K562 (cell line): ENCODE measurements at regions not wholly inside any gene's neighbourhood (a gene's known extent, or its start where the extent isn't known, plus 50 kb on each side); places are given as distances from the start of the nearest gene placed in this dataset.
A peak's percentile ranks its signal among the peaks of the same experiment; 100 is the strongest.

Experiments used
- CBX1 ChIP-seq: sonication (generic); IDR thresholded peaks from 2 replicates; pipeline ENCODE4 v1.6.1; 2016; ENCODE audit warnings: antibody characterized with exemption, low read depth, mild to moderate bottlenecking
- CREB3L1 ChIP-seq: fragments of 450-650 bp; IDR thresholded peaks from 2 replicates; pipeline ENCODE4 v1.6.1; 2014; ENCODE audit warnings: low read depth, mild to moderate bottlenecking, moderate library complexity, borderline replicate concordance
- FOXA3 ChIP-seq, 2 experiments: fragments of 450-650 bp in 1 of 2; sonication (generic) in 1 of 2; formaldehyde crosslinking; IDR thresholded peaks in 1 of 2; conservative IDR thresholded peaks in 1 of 2; 2 replicates each; pipeline versions ENCODE4 v1.4.0 to v1.8.0; 2020 to 2022; ENCODE audit warnings: mild to moderate bottlenecking in 2 of 2, missing genetic modification reagents in 1 of 2
- ID3 ChIP-seq, 2 experiments: fragments of 250-450 bp in 1 of 2; fragments of 450-650 bp in 1 of 2; sonication (Bioruptor Pico) in 1 of 2; IDR thresholded peaks; 2 replicates each; pipeline versions ENCODE4 v1.6.1 to v1.8.0; 2016 to 2021; ENCODE audit warnings: mild to moderate bottlenecking in 2 of 2, moderate library complexity in 2 of 2, missing compliant biosample characterization in 1 of 2, missing genetic modification characterization in 1 of 2
- IRF2 ChIP-seq: sonication (generic); formaldehyde crosslinking; IDR thresholded peaks from 2 replicates; pipeline ENCODE4 v1.8.1; 2022; ENCODE audit warnings: mild to moderate bottlenecking, missing genetic modification reagents
- MEIS2 ChIP-seq: fragments of 450-650 bp; IDR thresholded peaks from 2 replicates; pipeline ENCODE4 v1.6.1; 2014; ENCODE audit warnings: mild to moderate bottlenecking; ENCODE audit not compliant: partially characterized antibody
- MNT ChIP-seq, 2 experiments: fragments of 450-650 bp; conservative IDR thresholded peaks; 2 replicates each; pipeline ENCODE4 v1.6.1; 2017; ENCODE audit warnings: mild to moderate bottlenecking in 2 of 2, moderate library complexity in 2 of 2
- MYC ChIP-seq, 2 experiments: fragments of 250-450 bp in 1 of 2; sonication (Bioruptor Pico) in 1 of 2; IDR thresholded peaks; 2 replicates each; pipeline versions ENCODE4 v1.5.1 to v1.6.1; 2012 to 2021; ENCODE audit warnings: low read depth in 2 of 2, borderline replicate concordance in 1 of 2, improper control_type of control experiment in 1 of 2, low read length in 1 of 2, mild to moderate bottlenecking in 1 of 2, moderate library complexity in 1 of 2
- NBN ChIP-seq: fragments of 450-650 bp; IDR thresholded peaks from 2 replicates; pipeline ENCODE4 v1.6.1; 2016; ENCODE audit warnings: low read depth, mild to moderate bottlenecking
- NCOA1 ChIP-seq: fragments of 450-650 bp; IDR thresholded peaks from 2 replicates; pipeline ENCODE4 v1.6.1; 2016; ENCODE audit warnings: low read depth
- NR2C1 ChIP-seq, 2 experiments: fragments of 450-650 bp; IDR thresholded peaks; 2 replicates each; pipeline ENCODE4 v1.6.1; 2017; ENCODE audit warnings: mild to moderate bottlenecking in 2 of 2, antibody characterized with exemption in 1 of 2, inconsistent platforms in 1 of 2, missing compliant biosample characterization in 1 of 2, missing genetic modification characterization in 1 of 2
- NR2C2 ChIP-seq, 2 experiments: fragments of 200-800 bp in 1 of 2; sonication (Bioruptor generic) in 1 of 2; sonication (generic) in 1 of 2; formaldehyde crosslinking in 1 of 2; IDR thresholded peaks; 2 replicates each; pipeline versions ENCODE4 v1.6.1 to v1.8.0; 2016 to 2022; ENCODE audit warnings: mild to moderate bottlenecking in 1 of 2, missing compliant biosample characterization in 1 of 2, missing genetic modification characterization in 1 of 2, missing genetic modification reagents in 1 of 2
- PHF21A ChIP-seq: fragments of 450-650 bp; IDR thresholded peaks from 2 replicates; pipeline ENCODE4 v1.6.1; 2017; ENCODE audit warnings: low read depth, borderline replicate concordance
- RCOR1 ChIP-seq, 2 experiments: IDR thresholded peaks; 2 replicates each; pipeline ENCODE4 v1.6.1; 2012; ENCODE audit warnings: low read depth in 2 of 2, low read length in 2 of 2, borderline replicate concordance in 1 of 2, improper control_type of control experiment in 1 of 2
- STAT5A ChIP-seq: IDR thresholded peaks from 2 replicates; pipeline ENCODE4 v1.6.1; 2012; ENCODE audit warnings: low read length, inconsistent platforms, borderline replicate concordance
- TFE3 ChIP-seq: fragments of 450-650 bp; formaldehyde crosslinking; IDR thresholded peaks from 2 replicates; pipeline ENCODE4 v1.4.0; 2020; ENCODE audit warnings: mild to moderate bottlenecking, mixed read lengths
- ZBTB2 ChIP-seq: fragments of 450-650 bp; IDR thresholded peaks from 2 replicates; pipeline ENCODE4 v1.6.1; 2016; ENCODE audit warnings: antibody characterized with exemption
- ZNF444 ChIP-seq: fragments of 250-450 bp; sonication (Bioruptor Pico); IDR thresholded peaks from 2 replicates; pipeline ENCODE4 v1.4.0; 2020; ENCODE audit warnings: mild to moderate bottlenecking, moderate library complexity

- 0 out of 2 replicates have a peak, but pooled peaks have one; percentile 48 for TF ChIP-seq NR2C1 (IDR thresholded peaks at IDR 0.05)
- TF ChIP-seq NR2C1 (tag; IDR thresholded peaks at IDR 0.05), result peak; percentile 57; the same call in 1 of the 2 replicates
- peak; percentile 73 for TF ChIP-seq MYC (IDR thresholded peaks at IDR 0.05; ENCODE audit: low read depth, low read length)
- TF ChIP-seq MYC (CRISPR knock-in tag; IDR thresholded peaks at IDR 0.05; ENCODE audit: borderline replicate concordance, low read depth), result no peak
- TF ChIP-seq NR2C2 (CRISPR knock-in tag; IDR thresholded peaks at IDR 0.05), result peak; percentile 80
- TF ChIP-seq NR2C2 (tag; IDR thresholded peaks at IDR 0.05), result peak; percentile 62
- TF ChIP-seq ID3 (CRISPR knock-in tag; IDR thresholded peaks at IDR 0.05), result no peak
- no peak for TF ChIP-seq ID3 (tag; IDR thresholded peaks at IDR 0.05)
- no peak for TF ChIP-seq NCOA1
- TF ChIP-seq ZBTB2, result peak; percentile 51; the same call in 1 of the 2 replicates
- no peak for TF ChIP-seq FOXA3 (CRISPR knock-in tag; conservative IDR thresholded peaks at IDR 0.05 in 1 of 2, IDR thresholded peaks at IDR 0.05 in 1 of 2)
- TF ChIP-seq NBN, result peak; percentile 77
- TF ChIP-seq IRF2 (CRISPR knock-in tag), result no peak
- peak; percentile 75 for TF ChIP-seq TFE3
- no peak for TF ChIP-seq PHF21A
- TF ChIP-seq RCOR1 (IDR thresholded peaks at IDR 0.05; ENCODE audit: borderline replicate concordance in 1 of 2, low read depth in 2 of 2, low read length in 2 of 2), result 0 out of 4 replicates have a peak, but pooled peaks of 1 of the 2 experiments have one; percentile 8
- TF ChIP-seq STAT5A, result peak; percentile 43; the same call in 1 of the 2 replicates
- no peak for TF ChIP-seq MEIS2
- peak; percentile 76; the same call in 1 of the 2 replicates for TF ChIP-seq CBX1
- TF ChIP-seq MNT (conservative IDR thresholded peaks at IDR 0.05), result 0 out of 4 replicates have a peak, but pooled peaks of 1 of the 2 experiments have one; percentile 31
- TF ChIP-seq CREB3L1, result peak; percentile 42; the same call in 1 of the 2 replicates
- no peak for TF ChIP-seq ZNF444 (CRISPR knock-in tag)
Measured at GRCh38 chr3:194928831-194929577, 243.3 kb downstream of the FAM43A start (continued).
